HG03565 (cell line): ENCODE measurements at regions not wholly inside any gene's neighbourhood (a gene's known extent, or its start where the extent isn't known, plus 50 kb on each side); places are given as distances from the start of the nearest gene placed in this dataset.

Experiments
- ATAC-seq: cut with Tn5 transposase; IDR thresholded peaks from one replicate; pipeline ENCODE4 v1.9.1; 2021; ENCODE audit warnings: mild to moderate bottlenecking, moderate library complexity; ENCODE audit not compliant: unreplicated experiment

DNA sequence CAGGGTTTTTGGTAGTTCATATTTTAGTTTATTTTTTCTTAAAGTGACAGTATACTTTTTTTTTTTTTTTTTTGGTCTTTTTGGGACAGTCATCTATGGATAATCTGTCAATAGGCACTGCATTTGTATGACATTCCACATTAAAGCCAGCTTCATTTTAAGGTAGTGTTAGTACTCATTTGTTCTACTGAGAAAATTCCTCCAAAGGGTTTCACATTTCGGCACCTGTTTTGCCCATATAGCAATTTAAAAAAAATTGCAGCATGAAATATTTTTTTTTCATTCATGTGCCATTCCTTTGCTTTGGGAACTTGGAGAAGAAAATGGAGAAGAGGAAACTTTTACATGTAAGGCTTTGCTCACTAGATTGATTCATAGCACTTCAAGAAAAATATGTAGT, 276.3 kb upstream of the TCF4 start:
- no peak for ATAC-seq

DNA sequence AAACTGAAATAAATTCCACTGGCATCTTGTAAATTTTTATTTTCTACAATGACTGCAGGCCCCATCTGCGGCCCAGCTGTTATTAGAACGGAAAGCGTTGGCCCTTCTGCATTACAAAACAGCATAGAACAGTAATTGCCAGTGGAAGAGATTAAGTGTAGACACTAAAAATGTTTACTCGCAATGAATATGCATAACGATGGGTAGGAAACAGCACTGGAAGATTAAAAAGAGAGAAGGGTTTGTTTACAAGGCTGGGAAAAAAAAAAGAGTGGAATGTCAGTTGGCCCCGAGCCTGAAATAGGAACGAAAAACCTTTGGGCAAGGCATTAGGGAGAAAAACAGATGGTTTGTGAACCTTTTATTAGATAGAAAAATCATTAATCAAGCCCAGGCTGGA, 275.9 kb upstream of the TCF4 start:
- no peak for ATAC-seq

DNA sequence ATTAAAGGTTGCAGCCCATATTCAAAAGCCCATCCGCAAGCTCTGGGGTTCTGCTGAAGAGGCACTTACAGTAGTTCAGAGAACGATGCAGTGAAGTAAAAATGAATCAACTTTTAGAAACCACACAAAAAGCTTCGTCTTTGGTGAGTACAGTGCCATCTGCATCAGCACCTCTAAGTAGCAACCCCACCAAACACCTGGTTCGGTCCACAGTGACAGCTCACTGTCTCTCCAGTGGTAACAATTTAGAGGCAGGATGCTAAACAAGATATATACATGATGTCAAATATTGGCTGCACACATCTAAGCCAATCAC, 275.4 kb upstream of the TCF4 start:
- ATAC-seq = no peak

DNA sequence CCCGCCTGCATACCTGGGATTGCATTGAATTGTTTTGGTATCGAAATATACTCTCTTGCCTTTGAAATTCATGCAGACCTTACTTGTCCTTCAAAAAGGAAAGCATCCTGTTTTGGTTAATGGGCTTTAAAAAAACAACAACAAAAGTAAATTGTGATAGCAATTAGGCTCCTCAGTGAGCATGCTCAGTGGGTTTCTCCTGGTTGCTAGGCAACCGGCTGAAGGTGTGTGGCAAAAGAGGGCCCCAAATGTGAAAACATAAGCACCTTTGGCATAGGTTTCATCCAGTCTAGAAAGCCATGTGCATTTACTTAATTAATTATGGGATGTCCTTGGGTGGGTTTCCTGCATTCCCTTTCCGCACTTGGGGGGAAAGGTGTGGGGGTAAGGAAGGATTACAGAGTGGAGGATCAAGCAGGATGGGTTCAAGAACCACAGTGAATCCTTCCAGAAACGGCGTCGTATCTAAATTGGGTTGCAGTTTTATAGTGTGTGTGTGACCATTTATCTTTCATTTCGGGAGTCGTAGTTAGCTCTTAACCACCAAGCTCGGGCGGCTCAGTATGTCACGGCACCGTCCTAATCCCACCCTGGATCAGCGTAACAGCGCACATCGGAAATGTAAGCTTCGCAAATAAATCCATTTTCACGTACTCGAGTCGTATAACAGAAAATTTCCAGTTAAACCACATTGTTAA, 274.9 kb upstream of the TCF4 start:
- ATAC-seq = no peak

DNA sequence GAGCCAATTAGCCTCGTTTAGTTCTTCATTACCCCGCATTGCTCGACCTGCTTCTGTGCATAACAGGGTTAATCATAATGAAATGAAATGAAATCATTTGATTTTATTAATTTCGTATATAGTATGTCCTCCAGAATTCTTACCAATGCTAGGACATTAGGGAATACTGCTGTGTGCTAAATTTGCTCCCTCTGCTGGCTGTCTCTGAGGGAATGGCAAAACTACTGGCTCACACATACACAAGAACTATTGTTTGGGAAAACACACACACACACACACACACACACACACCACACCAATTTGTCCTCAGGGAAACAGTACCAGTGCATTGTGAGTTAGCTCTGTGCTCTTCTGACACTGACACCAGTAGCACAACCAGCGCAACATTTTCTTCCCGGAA, 273.3 kb upstream of the TCF4 start:
- no peak for ATAC-seq

DNA sequence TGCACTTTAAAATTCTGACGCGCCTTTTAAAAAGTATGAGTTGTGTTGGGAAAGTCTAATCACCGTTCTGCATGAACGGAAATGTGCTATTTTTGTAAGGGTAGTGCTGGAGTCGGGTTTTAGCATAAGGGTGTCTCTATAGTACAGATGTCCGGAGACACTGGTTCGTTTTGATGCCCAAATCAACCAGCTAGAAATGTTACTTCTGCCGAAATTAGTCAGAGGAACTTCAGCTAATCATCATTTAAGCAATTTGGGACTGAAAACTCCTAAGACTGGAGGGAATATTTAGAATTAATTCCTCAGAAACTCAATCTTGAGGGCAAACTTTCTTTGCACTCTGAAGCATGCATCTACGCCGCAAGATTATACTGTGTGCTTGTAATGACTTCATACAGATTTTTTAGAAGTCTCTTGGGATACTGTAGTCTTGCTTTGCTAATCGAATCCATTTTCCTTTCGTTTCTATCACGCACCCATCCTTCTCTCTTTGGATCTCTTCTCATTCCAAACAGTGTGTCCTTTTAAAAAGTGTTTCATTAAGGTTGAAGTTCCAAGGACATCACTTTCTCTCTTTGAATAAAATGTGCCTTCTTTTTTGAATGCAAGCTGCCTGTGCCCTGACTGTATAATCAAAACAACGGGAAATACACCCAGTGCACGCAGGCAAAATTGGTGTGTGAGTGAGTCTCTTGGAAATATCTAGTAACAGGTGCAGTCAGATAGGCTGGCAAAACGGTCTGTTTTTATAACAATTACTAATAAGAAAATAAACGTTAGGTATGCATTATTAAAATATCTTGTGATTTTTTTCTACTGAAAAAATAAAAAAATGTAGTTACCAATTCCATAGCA, 270.9 kb upstream of the TCF4 start:
- ATAC-seq = no peak

DNA sequence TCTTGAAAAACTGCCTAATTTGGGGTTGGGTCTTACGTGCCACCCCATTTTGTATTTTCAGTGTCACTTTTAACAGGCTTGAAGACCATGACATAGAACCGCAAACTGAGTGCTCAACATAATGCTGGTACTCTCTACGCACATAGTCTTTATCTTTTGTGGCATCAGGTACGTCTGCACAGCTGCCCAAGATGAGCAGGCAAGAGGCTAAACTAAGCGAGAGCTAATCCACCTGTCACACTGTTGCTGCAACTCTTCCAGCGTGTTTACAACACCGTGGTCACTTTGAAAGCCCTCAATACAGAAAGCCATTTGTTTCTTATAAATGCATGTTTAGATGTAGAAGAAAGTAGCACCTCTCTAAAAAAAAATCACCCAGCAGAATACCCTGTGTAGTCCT, 270.0 kb upstream of the TCF4 start:
- no peak for ATAC-seq

DNA sequence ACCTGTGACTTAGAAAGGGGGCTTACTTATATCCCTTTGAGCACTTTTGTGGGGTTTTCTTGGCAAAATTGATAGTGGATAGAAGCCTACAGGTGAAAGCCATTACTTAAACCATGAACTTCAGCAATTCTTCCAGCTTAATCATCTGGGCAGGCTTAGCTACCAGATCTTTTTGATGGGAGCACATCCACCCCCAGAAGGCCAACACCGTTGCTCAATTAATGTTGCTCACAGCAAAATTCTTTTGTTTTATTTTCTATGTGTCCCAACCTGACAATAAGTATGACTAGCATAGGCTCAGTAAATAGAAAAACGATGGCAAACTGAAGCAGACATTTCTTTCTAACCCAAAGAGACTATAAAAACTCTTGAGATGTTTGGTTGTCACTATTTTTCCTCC, 269.4 kb upstream of the TCF4 start:
- ATAC-seq = no peak

DNA sequence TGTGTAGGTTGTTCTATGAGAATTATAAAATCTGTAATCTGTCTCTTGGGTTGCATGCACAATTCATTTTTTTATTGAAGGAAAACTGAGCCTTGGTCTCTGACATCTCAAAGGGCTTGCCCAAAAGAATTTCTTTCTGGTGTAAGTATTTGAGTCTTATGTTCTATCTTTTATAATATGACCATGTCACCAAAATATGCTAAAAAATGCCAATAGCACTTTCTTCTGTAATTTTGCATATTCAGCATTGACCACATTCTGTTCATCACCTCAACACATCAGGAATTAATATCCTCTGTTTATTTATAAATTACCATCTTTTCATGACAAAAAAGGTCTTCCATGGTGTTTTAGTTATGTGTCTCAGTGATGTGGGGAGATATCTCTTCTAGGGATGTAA, 268.7 kb upstream of the TCF4 start:
- ATAC-seq = no peak

DNA sequence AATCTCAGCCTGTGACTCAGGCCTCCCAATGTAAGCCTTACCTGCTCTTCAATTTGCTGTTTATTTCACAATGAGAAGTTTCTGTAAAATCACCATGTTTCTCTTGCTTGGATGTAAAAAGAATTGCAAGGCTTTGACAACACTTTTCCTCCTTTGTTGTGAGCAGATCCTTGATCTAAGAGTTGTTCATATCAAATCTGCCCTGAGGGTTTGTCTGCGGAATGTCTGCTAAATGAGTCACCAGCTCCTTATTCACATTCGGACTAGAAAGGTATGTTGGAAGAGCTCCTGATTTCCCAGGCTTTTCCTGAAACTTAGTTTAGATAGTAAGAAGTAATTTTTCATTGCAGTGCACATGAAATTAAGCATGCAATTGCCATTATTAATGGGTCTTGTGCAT, 268.2 kb upstream of the TCF4 start:
- ATAC-seq = no peak

DNA sequence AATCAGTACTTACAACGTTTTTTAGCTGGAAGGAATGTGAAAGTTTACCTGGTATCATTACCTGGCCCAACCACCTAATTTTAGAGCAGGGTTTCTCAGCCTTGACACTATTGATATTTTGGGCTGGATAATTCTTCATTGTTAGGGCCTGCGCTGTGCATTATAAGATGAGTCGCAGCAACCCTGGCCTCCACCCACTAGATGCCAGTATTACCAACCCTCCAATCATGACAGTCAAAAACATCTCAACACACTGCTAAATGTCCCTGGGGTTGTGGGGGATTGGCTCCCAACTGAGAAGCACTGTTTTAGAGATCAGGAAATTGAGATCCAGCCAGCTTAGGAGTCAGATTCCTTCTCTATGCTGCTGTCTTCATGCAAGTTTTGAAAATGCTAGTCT, 265.3 kb upstream of the TCF4 start:
- ATAC-seq = no peak

DNA sequence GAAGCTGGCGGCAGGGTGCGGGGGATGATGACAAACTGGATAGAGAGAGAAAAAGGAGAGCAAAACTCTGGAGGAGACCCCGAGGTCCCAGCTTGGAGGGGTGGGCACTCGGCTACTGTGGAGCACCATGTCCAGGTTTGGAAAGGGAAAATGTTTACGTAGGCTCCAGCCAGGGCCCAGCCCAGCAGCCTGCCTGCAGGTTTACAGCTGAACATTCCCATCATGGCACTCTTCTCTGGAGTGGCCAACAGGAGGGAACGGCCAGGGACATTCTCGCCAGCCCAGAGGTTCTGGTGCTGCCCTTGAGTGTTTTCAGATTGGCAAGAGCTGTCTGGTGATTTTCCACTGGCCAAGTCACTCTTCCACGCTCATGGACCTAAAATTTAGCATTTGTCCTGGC, 262.9 kb upstream of the TCF4 start:
- no peak for ATAC-seq

DNA sequence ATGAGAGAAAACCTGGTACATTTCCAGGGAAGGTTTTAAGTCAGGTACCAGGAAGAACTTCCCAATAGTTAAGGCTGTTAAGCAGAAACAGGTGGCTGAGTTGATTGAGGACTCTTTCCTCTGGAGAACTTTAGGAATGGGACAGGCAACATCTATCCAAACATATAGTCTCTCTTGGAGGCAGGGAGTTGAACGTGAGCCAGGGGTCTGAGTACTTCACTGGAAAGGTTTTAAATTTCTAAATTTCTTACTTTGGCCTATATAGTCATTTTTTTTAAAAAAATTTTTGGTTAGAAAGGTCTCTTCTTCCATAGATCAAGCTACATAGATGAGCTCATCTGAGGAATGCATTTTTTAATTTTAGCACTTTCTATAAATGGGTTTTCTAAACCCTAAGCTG, 261.4 kb upstream of the TCF4 start:
- ATAC-seq = no peak

DNA sequence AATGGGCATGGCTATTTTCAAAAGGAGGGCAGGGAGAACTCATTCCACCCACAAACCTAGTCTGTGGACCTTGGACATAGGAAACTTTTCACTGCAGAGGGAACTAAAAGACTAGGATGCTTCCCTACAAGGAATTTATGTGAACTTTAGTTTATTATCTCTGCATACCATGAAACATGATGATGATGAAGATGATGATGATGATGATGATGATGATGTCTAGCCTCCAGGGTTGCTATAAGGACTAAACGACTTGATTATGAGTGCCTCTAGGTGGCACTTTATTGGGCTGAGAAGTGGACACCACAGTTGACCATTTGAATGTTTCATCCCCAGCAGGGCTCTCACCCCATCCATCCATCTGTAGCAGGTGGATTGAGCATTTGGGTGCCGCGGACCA, 260.0 kb upstream of the TCF4 start:
- no peak for ATAC-seq

DNA sequence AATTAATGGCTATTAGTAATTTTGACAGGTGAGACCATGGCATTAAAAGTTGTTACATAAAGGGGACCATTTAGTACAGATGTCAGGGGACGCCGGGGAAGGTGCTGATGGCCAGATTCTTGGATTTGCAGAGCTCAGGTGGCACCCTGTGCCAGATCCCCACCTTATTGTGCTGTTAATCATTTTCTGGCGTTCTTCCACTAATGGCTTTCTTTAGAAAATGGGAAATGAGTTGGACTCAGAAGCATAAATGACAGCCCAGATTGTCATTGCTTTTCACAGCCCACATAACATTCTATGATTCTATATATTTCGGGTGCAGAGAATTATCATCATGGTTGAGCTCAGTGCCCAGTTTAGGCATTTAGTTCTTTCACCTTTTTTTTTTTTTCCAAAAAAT, 257.2 kb upstream of the TCF4 start:
- ATAC-seq = no peak

DNA sequence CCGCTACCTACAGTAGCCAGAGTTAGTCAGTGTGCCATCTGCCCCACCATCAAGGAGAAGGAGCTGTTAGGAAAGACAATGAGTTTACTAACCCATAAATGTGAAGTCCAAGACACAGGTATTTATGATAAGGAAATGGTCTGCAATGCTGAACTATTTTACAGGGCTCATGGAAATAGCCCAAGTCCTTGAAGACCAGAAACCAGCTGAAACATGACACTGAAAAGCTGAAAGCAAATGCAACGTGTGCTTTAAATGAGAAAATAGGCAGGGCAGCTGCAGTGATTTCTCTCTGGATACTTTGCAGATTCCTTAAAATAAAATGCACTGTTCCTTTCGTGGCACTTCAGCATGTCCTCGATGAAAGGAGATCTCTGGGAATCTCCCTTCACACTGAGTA, 256.4 kb upstream of the TCF4 start:
- ATAC-seq = no peak

DNA sequence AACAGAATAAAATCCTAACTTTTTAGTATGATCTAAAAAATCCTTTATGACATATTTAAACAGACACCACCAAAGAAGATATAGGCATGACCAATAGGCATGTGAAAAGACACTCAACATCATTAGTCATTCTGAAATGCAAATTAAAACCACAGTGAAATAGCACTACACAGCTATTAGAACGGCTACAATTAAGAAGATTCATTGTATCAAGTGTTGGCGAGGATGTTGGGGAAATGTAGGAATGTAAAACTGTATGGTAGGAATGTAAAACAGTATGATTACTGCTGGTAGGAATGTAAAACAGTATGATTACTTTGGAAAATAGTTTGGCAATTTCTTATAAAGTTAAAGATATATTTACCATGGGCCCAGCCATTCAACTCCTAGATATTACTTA, 253.3 kb upstream of the TCF4 start:
- ATAC-seq = no peak

DNA sequence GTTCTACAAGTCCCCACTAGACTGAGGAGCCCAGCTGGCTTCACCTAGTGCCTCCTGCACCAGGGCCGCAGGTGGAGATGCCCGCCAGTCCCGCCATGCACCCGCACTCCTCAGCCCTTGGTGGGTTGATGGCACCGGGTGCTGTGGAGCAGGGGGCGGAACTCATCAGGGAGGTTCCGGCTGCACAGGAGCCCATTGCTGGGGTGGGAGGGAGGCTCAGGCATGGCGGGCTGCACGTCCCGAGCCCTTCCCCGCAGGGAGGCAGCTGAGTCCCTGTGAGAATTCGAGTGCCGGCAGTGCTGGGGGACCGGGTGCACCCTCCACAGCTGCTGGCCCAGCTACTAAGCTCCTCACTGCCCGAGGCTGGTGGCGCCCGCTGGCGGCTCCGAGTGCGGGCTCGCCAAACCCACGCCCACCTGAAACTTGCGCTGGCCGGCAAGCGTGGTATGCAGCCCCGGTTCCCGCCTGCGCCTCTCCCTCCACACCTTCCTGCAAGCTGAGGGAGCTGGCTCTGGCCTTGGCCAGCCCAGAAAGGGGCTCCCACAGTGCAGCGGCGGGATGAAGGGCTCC, 252.7 kb upstream of the TCF4 start:
- ATAC-seq = no peak

DNA sequence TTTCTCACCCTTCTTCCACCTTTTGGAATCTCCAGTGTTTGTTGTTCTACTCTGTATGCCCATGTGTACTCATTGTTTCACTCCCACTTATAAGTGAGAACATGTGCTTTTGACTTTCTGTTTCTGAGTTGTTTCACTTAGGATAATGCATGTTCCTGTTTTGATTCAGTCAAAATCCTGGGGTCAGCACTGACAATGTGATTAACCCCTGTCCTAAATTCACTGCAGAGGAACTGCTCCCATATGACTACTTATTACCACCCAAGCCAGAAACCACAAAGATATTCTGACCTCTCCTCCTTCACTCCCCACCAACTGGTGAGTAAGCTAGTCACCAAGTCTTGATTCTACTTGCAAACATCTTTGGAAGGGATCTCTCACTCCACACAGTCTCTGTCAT, 251.4 kb upstream of the TCF4 start:
- ATAC-seq = no peak

DNA sequence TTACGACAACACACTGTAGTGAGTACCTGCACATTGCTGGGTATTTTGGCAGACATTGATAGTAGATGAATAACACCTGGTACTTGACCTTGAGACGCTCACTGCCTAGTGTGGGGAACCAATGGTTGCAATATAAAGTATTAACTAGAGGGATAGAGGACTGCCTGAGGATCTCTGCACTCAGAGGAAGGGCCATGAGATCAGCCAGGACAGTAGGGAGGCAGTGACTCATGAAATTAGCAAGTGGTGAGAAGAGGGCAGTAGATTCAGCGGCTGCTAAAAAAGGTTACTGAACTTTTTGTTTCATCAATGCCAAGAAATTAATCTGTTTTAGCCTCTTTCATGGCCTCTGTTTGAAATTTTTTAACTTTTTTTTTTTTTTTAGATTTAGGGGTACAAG, 250.8 kb upstream of the TCF4 start:
- no peak for ATAC-seq

DNA sequence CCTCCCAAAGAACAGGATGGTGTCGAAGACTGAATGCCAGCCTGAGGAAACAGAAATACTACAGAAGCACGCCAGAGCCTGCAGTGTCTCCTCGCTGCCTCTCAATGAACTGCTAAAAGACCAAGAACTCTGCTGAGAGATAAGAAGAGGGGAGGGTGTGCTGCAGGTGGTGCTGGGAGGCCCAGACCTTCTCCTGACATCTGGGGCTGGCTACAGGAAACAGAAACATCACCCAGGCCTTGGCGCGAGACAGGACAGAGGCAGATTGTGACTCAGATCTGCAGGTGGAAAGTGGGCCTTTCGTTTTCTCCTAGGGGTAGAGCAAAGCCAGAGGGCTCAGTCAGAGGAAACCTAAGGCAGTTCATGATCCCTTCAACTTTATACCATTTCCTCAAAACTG, 250.3 kb upstream of the TCF4 start:
- no peak for ATAC-seq

DNA sequence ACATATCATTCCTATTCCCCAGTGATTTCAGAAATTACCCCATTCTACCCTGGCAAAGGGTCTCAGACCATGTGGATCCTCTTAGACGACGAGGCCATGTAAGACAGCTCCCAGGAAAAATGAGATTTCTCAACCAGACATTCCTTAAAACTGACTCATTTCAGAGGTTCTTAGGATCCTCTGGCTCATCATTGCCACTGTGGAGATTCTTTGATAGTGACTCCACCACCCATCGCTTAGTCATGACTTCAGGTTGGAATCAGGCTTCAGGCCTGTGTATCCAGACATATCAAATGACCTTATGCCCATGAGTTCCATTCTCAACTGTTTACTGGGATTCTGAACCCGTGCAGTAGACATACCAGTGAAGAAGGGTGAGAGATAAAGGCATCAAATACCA, 245.6 kb upstream of the TCF4 start:
- ATAC-seq = no peak

DNA sequence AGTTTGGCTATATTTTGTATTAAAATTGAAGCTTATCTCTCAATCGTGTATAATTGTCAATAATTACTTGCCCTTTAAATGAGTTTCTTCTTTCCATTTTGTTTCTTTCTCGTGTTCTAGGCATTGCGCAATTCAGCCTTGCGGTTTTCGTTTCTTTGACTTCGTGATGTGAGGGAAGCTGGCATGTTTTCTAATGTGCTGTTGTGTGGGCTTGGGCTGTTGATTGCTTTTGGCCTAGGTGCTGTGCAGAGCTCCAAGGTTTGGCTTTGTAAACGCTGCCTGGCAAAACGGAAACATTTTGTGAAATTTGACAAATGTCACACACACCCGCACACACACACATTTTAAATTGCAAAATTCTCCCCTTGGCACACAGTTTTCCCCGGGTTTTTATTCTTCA, 242.6 kb upstream of the TCF4 start:
- no peak for ATAC-seq
